ENCODE measurements at regions not wholly inside any gene's neighbourhood (a gene's known extent, or its start where the extent isn't known, plus 50 kb on each side); places are given as distances from the start of the nearest gene placed in this dataset.

DNA sequence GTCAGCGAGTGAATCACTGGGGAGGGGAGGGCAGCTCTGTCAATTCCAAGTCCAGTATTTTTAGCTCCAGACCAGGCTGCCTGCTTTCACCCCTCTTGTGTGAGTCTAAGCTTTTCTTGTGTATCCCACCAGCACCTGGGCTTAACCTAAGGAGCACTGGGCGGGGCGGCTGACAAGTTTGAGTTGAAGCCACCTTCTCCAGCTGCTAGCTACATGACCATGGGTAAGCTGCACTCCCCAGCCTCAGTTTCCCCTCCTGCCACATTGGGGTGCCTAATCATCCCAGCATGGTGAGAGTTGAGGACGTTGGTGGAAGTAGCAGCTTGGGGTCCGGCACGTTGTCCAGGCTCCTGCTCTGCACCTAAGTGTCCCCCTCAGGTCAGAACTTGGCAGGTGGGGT, 89.8 kb upstream of the PCBD1 start:
- TF ChIP-seq, protein P1, sequence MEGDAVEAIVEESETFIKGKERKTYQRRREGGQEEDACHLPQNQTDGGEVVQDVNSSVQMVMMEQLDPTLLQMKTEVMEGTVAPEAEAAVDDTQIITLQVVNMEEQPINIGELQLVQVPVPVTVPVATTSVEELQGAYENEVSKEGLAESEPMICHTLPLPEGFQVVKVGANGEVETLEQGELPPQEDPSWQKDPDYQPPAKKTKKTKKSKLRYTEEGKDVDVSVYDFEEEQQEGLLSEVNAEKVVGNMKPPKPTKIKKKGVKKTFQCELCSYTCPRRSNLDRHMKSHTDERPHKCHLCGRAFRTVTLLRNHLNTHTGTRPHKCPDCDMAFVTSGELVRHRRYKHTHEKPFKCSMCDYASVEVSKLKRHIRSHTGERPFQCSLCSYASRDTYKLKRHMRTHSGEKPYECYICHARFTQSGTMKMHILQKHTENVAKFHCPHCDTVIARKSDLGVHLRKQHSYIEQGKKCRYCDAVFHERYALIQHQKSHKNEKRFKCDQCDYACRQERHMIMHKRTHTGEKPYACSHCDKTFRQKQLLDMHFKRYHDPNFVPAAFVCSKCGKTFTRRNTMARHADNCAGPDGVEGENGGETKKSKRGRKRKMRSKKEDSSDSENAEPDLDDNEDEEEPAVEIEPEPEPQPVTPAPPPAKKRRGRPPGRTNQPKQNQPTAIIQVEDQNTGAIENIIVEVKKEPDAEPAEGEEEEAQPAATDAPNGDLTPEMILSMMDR (IDR thresholded peaks at IDR 0.05) = no peak
- TF ChIP-seq ZFX (IDR thresholded peaks at IDR 0.05; ENCODE audit: borderline replicate concordance) = no peak
